Calu3 (cell line): ENCODE measurements at regions not wholly inside any gene's neighbourhood (a gene's known extent, or its start where the extent isn't known, plus 50 kb on each side); places are given as distances from the start of the nearest gene placed in this dataset.

Experiments
- BruUV-seq: library from RNA; stranded (reverse); fragments of 400-500 nt; replicated peaks from 2 replicates; lab custom pipeline; 2021; lab: Mats Ljungman, UMichigan
- CTCF ChIA-PET: fragments of 300-600 bp; sonication (Branson Sonifier 250); formaldehyde crosslinking; loops from one replicate; lab custom pipeline; 2022; ENCODE audit warnings: antibody characterized with exemption; lab: Charles Lee
- DNase-seq: peaks from one replicate; pipeline ENCODE4 v3.0.0; 2022
- H3K27ac Mint-ChIP-seq: one replicate; pipeline ENCODE4 v1.8.0; 2022; ENCODE audit warnings: mixed read lengths; ENCODE audit not compliant: unreplicated experiment
- H3K27me3 Mint-ChIP-seq: one replicate; pipeline ENCODE4 v1.8.0; 2022; ENCODE audit warnings: mixed read lengths; ENCODE audit not compliant: unreplicated experiment
- H3K36me3 Mint-ChIP-seq: one replicate; pipeline ENCODE4 v1.8.0; 2022; ENCODE audit warnings: mild to moderate bottlenecking, moderate library complexity, mixed read lengths; ENCODE audit not compliant: insufficient read depth, unreplicated experiment
- H3K4me1 Mint-ChIP-seq: one replicate; pipeline ENCODE4 v1.8.0; 2022; ENCODE audit warnings: mild to moderate bottlenecking, low read depth, mixed read lengths; ENCODE audit not compliant: unreplicated experiment
- H3K4me3 Mint-ChIP-seq: one replicate; pipeline ENCODE4 v1.8.0; 2022; ENCODE audit warnings: mild to moderate bottlenecking, low read depth, moderate library complexity, mixed read lengths; ENCODE audit not compliant: unreplicated experiment
- H3K9me3 Mint-ChIP-seq: one replicate; pipeline ENCODE4 v1.8.0; 2022; ENCODE audit warnings: low read depth, mixed read lengths; ENCODE audit not compliant: unreplicated experiment
- CTCF ChIP-seq: fragments of 200-600 bp; IDR thresholded peaks from one replicate; pipeline ENCODE4 v1.8.0; 2022; ENCODE audit warnings: antibody characterized with exemption; ENCODE audit not compliant: unreplicated experiment
- intact Hi-C: fragments of 100-400 bp; cut with micrococcal nuclease; formaldehyde crosslinking; loops from one replicate; pipeline ENCODE4 v1.10.0; 2022; ENCODE audit not compliant: unreplicated experiment

GRCh38 chr20:60144404-60144803 is 186.2 kb downstream of the CDH26 start:
- CTCF ChIA-PET: no interaction called here

GRCh38 chr20:60144974-60145527 is 186.8 kb downstream of the CDH26 start:
- H3K4me1 Mint-ChIP-seq: no peaks in the 10 kb centered on the region
- H3K27me3 Mint-ChIP-seq: peaks cover 9% of the 10 kb centered on the region
- H3K36me3 Mint-ChIP-seq: no peaks in the 10 kb centered on the region
- no peak overlapping the region for H3K27ac Mint-ChIP-seq
- CTCF ChIA-PET: no interaction called here
- no peak for TF ChIP-seq CTCF
- no peak overlapping the region for H3K4me3 Mint-ChIP-seq
- BruUV-seq: no TSS peak
- DNase-seq: no peak
- intact Hi-C loops: no loop called here
- no peaks in the 10 kb centered on the region for H3K9me3 Mint-ChIP-seq

More at GRCh38 chr20:60144404-60144803, 186.2 kb downstream of the CDH26 start:
- Mint-ChIP-seq H3K9me3 (no peaks in the 10 kb centered on the region), H3K27me3 (peaks cover 9% of the 10 kb centered on the region), H3K4me3 (no peak overlapping the region), H3K36me3 (no peaks in the 10 kb centered on the region), H3K4me1 (no peaks in the 10 kb centered on the region), H3K27ac (no peak overlapping the region)
- intact Hi-C loops: no loop called here
- TF ChIP-seq CTCF: no peak
- no peak for DNase-seq
- BruUV-seq: no TSS peak

GRCh38 chr20:60147004-60147403 is 188.8 kb downstream of the CDH26 start:
- H3K27me3 Mint-ChIP-seq: peaks cover 9% of the 10 kb centered on the region
- TF ChIP-seq CTCF: no peak
- CTCF ChIA-PET: no interaction called here

GRCh38 chr20:60148885-60149284 is 190.7 kb downstream of the CDH26 start:
- Mint-ChIP-seq H3K27me3 (peaks cover 9% of the 10 kb centered on the region), H3K9me3 (no peaks in the 10 kb centered on the region), H3K4me3 (no peak overlapping the region), H3K4me1 (no peaks in the 10 kb centered on the region), H3K36me3 (no peaks in the 10 kb centered on the region), H3K27ac (no peak overlapping the region)
- DNase-seq: no peak
- CTCF ChIA-PET: no interaction called here
- BruUV-seq: no TSS peak
- intact Hi-C loops: no loop called here
- TF ChIP-seq CTCF: no peak

More at GRCh38 chr20:60147004-60147403, 188.8 kb downstream of the CDH26 start:
- no peak overlapping the region for H3K27ac Mint-ChIP-seq
- intact Hi-C loops: no loop called here
- H3K4me3 Mint-ChIP-seq: no peak overlapping the region
- no peaks in the 10 kb centered on the region for H3K36me3 Mint-ChIP-seq
- no TSS peak for BruUV-seq
- H3K4me1 Mint-ChIP-seq: no peaks in the 10 kb centered on the region
- no peaks in the 10 kb centered on the region for H3K9me3 Mint-ChIP-seq
- DNase-seq: no peak
